Thyroid gland (tissue), 4 donors: ENCODE measurements at regions not wholly inside any gene's neighbourhood (a gene's known extent, or its start where the extent isn't known, plus 50 kb on each side); places are given as distances from the start of the nearest gene placed in this dataset.

Experiments
- DNase-seq, 2 donors: peaks; one replicate each; pipeline ENCODE4 v3.0.0-alpha.2; 2019
- H3K27ac ChIP-seq, 3 donors: fragments of 200-600 bp; sonication (generic); 1 replicate in 2 of 3; 2 replicates in 1 of 3; pipeline ENCODE4 v1.5.1; 2016 to 2019; ENCODE audit warnings: mild to moderate bottlenecking in 1 of 3, moderate library complexity in 1 of 3
- H3K27me3 ChIP-seq: fragments of 200-600 bp; sonication (generic); one replicate; pipeline ENCODE4 v1.5.1; 2019
- H3K36me3 ChIP-seq, 2 donors: fragments of 200-600 bp; sonication (generic); one replicate each; pipeline ENCODE4 v1.5.1; 2016 to 2019
- H3K4me1 ChIP-seq, 2 donors: fragments of 200-600 bp; sonication (generic); one replicate each; pipeline ENCODE4 v1.5.1; 2017 to 2019
- H3K4me3 ChIP-seq, 3 donors: fragments of 200-600 bp; sonication (generic); replicated peaks in 1 of 3; 1 replicate in 2 of 3; 2 replicates in 1 of 3; pipeline ENCODE4 v1.5.1; 2016; ENCODE audit warnings: mild to moderate bottlenecking in 1 of 3
- H3K9me3 ChIP-seq: fragments of 200-600 bp; sonication (generic); one replicate; pipeline ENCODE4 v1.5.1; 2017
- CTCF ChIP-seq, 6 experiments: fragments of 200-600 bp in 3 of 6; fragments of 450-650 bp in 3 of 6; sonication (generic) in 3 of 6; IDR thresholded peaks; one replicate each; pipeline ENCODE4 v1.5.1; 2016 to 2019; ENCODE audit warnings: antibody characterized with exemption in 6 of 6, mild to moderate bottlenecking in 2 of 6, inconsistent platforms in 1 of 6, moderate library complexity in 1 of 6
- POLR2A ChIP-seq, 2 donors: fragments of 450-650 bp; IDR thresholded peaks; one replicate each; pipeline ENCODE4 v1.6.1; 2017; ENCODE audit warnings: antibody characterized with exemption in 2 of 2, mild to moderate bottlenecking in 2 of 2, moderate library complexity in 1 of 2
- WGBS, 2 donors: methylation state at CpG; one replicate each; pipeline ENCODE4 v1.1.5; 2017; 5-methylcytosine and 5-hydroxymethylcytosine counted together
- intact Hi-C: fragments of 100-400 bp; cut with DNase I; formaldehyde crosslinking; loops from one replicate; pipeline ENCODE4 v1.15.1; 2023

- H3K36me3 ChIP-seq = no peaks in the 10 kb centered on the region
- WGBS, 2 donors = 83 to 90% methylated on average over 5 of the region's 5 CpGs
- intact Hi-C loops = no loop called here
- no peak for DNase-seq
- H3K4me1 ChIP-seq = no peaks in the 10 kb centered on the region
- H3K27ac ChIP-seq = no peak overlapping the region
- TF ChIP-seq POLR2A (IDR thresholded peaks at IDR 0.05) = no peak
- H3K9me3 ChIP-seq = no peaks in the 10 kb centered on the region
- no peak overlapping the region for H3K4me3 ChIP-seq
- H3K27me3 ChIP-seq = no peaks in the 10 kb centered on the region
These were observed 330.3 kb downstream of the C11orf87 start for GRCh38 chr11:109752212-109752825.

DNA sequence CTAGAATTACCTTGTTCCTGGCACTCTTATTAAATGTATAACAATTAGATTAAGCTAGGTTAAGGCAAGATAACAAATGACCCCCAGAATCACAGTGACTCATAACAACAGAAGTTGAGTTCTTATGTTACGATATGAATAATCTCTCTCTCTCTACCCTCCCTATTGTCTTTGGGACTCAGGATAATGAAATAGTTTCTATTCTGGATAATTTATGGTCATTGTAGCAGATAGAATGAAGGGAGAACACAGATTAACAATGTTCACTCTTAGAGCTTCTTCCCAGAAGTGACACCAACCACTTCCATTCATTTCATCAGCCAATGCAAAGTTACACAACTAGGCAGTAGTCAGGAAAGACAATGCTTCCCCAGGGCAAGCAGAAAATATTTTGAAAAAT is 334.5 kb downstream of the C11orf87 start:
- Histone ChIP-seq H3K27ac (no peak overlapping the region), H3K36me3 (no peaks in the 10 kb centered on the region), H3K9me3 (no peaks in the 10 kb centered on the region), H3K4me3 (no peak overlapping the region), H3K27me3 (no peaks in the 10 kb centered on the region), H3K4me1 (no peaks in the 10 kb centered on the region)
- intact Hi-C loops = no loop called here
- WGBS, 2 donors = 93 to 98% methylated on average over 1 of the region's 1 CpG
- DNase-seq = no peak
- no peak for TF ChIP-seq CTCF (IDR thresholded peaks at IDR 0.05)
- no peak for TF ChIP-seq POLR2A (IDR thresholded peaks at IDR 0.05)

DNA sequence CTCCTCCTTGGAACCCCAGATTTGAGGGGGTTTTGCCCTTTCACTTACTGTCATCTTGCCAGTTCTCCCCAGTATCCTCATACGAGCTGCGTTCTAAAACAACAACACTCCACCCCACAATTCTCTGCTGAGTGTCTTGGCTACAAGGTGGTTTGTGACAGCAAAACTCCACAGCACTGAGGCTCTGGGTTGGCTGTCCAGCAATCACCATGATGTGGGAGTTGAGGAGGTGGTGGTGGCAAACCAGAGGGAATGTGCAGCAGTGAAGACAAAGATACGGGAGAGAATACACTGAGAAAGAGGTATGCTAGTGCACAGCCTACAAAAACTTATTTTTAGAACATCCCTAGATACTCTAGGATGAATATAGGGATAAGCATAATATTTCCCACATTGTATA is 335.0 kb downstream of the C11orf87 start:
- Histone ChIP-seq H3K36me3 (no peaks in the 10 kb centered on the region), H3K9me3 (no peaks in the 10 kb centered on the region), H3K27me3 (no peaks in the 10 kb centered on the region), H3K4me3 (no peak overlapping the region), H3K4me1 (no peaks in the 10 kb centered on the region), H3K27ac (no peak overlapping the region)
- no peak for TF ChIP-seq CTCF (IDR thresholded peaks at IDR 0.05)
- TF ChIP-seq POLR2A (IDR thresholded peaks at IDR 0.05) = no peak
- intact Hi-C loops = no loop called here
- 67 to 75% methylated on average over 3 of the region's 3 CpGs for WGBS, 2 donors
- no peak for DNase-seq

GRCh38 chr11:109762546-109762945 is 330.6 kb upstream of the ZC3H12C start:
- TF ChIP-seq CTCF (IDR thresholded peaks at IDR 0.05) = no peak
- no peak for TF ChIP-seq POLR2A (IDR thresholded peaks at IDR 0.05)
- intact Hi-C loops = no loop called here
- H3K36me3 ChIP-seq = no peaks in the 10 kb centered on the region
- no peaks in the 10 kb centered on the region for H3K27me3 ChIP-seq
- H3K9me3 ChIP-seq = no peaks in the 10 kb centered on the region
- 88 to 90% methylated on average over 3 of the region's 3 CpGs for WGBS, 2 donors
- no peak overlapping the region for H3K4me3 ChIP-seq
- DNase-seq = no peak
- H3K4me1 ChIP-seq = no peaks in the 10 kb centered on the region
- H3K27ac ChIP-seq = no peak overlapping the region

DNA sequence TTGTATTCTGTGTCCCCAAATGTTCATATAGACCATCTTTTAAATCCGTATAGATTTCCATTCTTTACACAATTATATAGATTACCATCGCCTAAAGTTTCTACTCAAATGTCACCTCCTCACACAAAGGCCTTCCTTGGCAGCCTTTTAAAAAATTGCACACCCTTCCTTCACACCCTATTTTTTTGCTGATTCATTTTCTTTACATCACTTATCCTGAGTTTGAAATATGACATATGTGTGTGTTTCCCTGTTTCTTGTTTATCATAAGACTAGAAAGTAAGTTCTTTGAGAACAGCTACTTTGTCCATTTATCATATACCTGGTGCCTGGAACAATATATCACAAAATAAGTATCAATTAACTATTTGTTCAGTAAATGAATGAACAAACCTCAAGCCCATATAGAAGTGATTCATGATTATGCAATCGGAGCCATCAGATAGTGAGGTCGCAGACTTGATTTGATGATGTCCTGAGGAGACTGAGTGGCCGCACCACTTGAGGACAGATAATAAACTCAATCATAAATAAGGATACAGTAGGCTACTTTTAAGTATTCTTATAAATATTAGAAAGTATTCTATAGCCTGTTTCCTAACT is 327.4 kb upstream of the ZC3H12C start:
- Histone ChIP-seq H3K4me3 (no peak overlapping the region), H3K9me3 (no peaks in the 10 kb centered on the region), H3K27me3 (no peaks in the 10 kb centered on the region), H3K36me3 (no peaks in the 10 kb centered on the region), H3K27ac (no peak overlapping the region), H3K4me1 (no peaks in the 10 kb centered on the region)
- no peak for DNase-seq
- intact Hi-C loops = no loop called here
- TF ChIP-seq CTCF (IDR thresholded peaks at IDR 0.05) (no peak), POLR2A (IDR thresholded peaks at IDR 0.05) (no peak)
- 93% methylated on average over 5 of the region's 5 CpGs for WGBS, 2 donors
